A549 (cell line): ENCODE measurements at regions not wholly inside any gene's neighbourhood (a gene's known extent, or its start where the extent isn't known, plus 50 kb on each side); places are given as distances from the start of the nearest gene placed in this dataset.

Source experiments
- ATAC-seq, 2 experiments: fragments of 200-7000 bp in 1 of 2; fragments of >200 bp in 1 of 2; cut with Nextera tagmentation in 1 of 2; cut with Tn5 transposase in 1 of 2; 3 replicates each; pipeline versions ENCODE4 v1.8.0 to v1.9.1; 2018 to 2020; ENCODE audit warnings: mild to moderate bottlenecking in 1 of 2, moderate library complexity in 1 of 2
- CTCF ChIA-PET: fragments of 300-600 bp; sonication (Branson Sonifier 250); formaldehyde crosslinking; extraction: SDS; loops from one replicate; lab custom pipeline; 2021; ENCODE audit warnings: antibody characterized with exemption, inconsistent platforms; lab: Yijun Ruan, JAX
- POLR2A ChIA-PET: fragments of 350-600 bp; formaldehyde crosslinking; extraction: SDS; loops from one replicate; lab custom pipeline; 2021; ENCODE audit warnings: antibody characterized with exemption, inconsistent platforms; lab: Yijun Ruan, JAX
- DNase-seq, 2 experiments: peaks; one replicate each; pipeline versions ENCODE4 v3.0.0 to v3.0.0-alpha.2; 2011 to 2016; ENCODE audit warnings: low read depth in 1 of 2, low spot score in 1 of 2
- FAIRE-seq: peaks from 2 replicates; lab custom pipeline; 2011; peaks lifted over from hg19 to GRCh38; lab: Jason Lieb, UNC
- H3K27ac ChIP-seq, 2 experiments: fragments of >200 bp; sonication (Bioruptor Twin); formaldehyde crosslinking; 3 replicates each; pipeline ENCODE4 v1.5.1; 2016 to 2017
- H3K4me1 ChIP-seq: fragments of >200 bp; sonication (Bioruptor Twin); formaldehyde crosslinking; 3 replicates; pipeline ENCODE4 v1.6.1; 2016
- H3K4me2 ChIP-seq: fragments of >200 bp; sonication (Bioruptor Twin); formaldehyde crosslinking; 3 replicates; pipeline ENCODE4 v1.6.1; 2016
- H3K4me3 ChIP-seq: fragments of >200 bp; sonication (Bioruptor Twin); formaldehyde crosslinking; 3 replicates; pipeline ENCODE4 v1.5.1; 2016
- H3K9me3 ChIP-seq: fragments of >200 bp; sonication (Bioruptor Twin); formaldehyde crosslinking; 3 replicates; pipeline ENCODE4 v1.6.1; 2016
- CHD2 ChIP-seq: fragments of 150-350 bp; IDR thresholded peaks from 2 replicates; pipeline ENCODE4 v1.6.1; 2014; ENCODE audit warnings: low read length; ENCODE audit not compliant: partially characterized antibody
- CHD4 ChIP-seq: fragments of 200-600 bp; sonication (generic); IDR thresholded peaks from 2 replicates; pipeline ENCODE4 v1.6.1; 2016; ENCODE audit warnings: antibody characterized with exemption, mild to moderate bottlenecking, borderline replicate concordance
- EHF ChIP-seq: fragments of 250-450 bp; sonication (Bioruptor Pico); IDR thresholded peaks from 2 replicates; pipeline ENCODE4 v1.5.0; 2020; ENCODE audit warnings: mild to moderate bottlenecking
- EHMT2 ChIP-seq: fragments of 200-600 bp; sonication (generic); IDR thresholded peaks from 2 replicates; pipeline ENCODE4 v1.6.1; 2016; ENCODE audit warnings: antibody characterized with exemption, low read depth, mild to moderate bottlenecking, moderate library complexity
- EP300 ChIP-seq, 2 experiments: fragments of >200 bp; sonication (Bioruptor Twin); formaldehyde crosslinking; IDR thresholded peaks; 2 replicates in 1 of 2; 3 replicates in 1 of 2; pipeline ENCODE4 v1.6.1; 2016 to 2017
- ESRRA ChIP-seq: fragments of 150-350 bp; IDR thresholded peaks from 2 replicates; pipeline ENCODE4 v1.6.1; 2014; ENCODE audit warnings: mild to moderate bottlenecking, low read length, borderline replicate concordance
- FOXS1 ChIP-seq: fragments of 250-450 bp; sonication (Bioruptor Pico); IDR thresholded peaks from 2 replicates; pipeline ENCODE4 v1.5.0; 2020; ENCODE audit warnings: mild to moderate bottlenecking, moderate library complexity
- GATA3 ChIP-seq: IDR thresholded peaks from 2 replicates; pipeline ENCODE4 v1.6.1; 2012; ENCODE audit warnings: borderline replicate concordance
- HEYL ChIP-seq: fragments of 250-450 bp; sonication (Bioruptor Pico); IDR thresholded peaks from 2 replicates; pipeline ENCODE4 v1.8.0; 2021; ENCODE audit warnings: mild to moderate bottlenecking, moderate library complexity
- HOXA7 ChIP-seq: fragments of 250-450 bp; sonication (Bioruptor Pico); IDR thresholded peaks from 2 replicates; pipeline ENCODE4 v1.5.0; 2020; ENCODE audit warnings: mild to moderate bottlenecking, moderate library complexity
- HOXB13 ChIP-seq: fragments of 250-450 bp; sonication (Bioruptor Pico); IDR thresholded peaks from 2 replicates; pipeline ENCODE4 v1.5.0; 2020; ENCODE audit warnings: low read depth, mild to moderate bottlenecking, moderate library complexity
- JUN ChIP-seq, 2 experiments: fragments of >200 bp; sonication (Bioruptor Twin); formaldehyde crosslinking; IDR thresholded peaks; 2 replicates in 1 of 2; 3 replicates in 1 of 2; pipeline ENCODE4 v1.6.1; 2016 to 2017
- JUNB ChIP-seq: fragments of >200 bp; sonication (Bioruptor Twin); formaldehyde crosslinking; IDR thresholded peaks from 2 replicates; pipeline ENCODE4 v1.6.1; 2016
- KDM5A ChIP-seq: fragments of 200-600 bp; sonication (generic); IDR thresholded peaks from 2 replicates; pipeline ENCODE4 v1.6.1; 2016; ENCODE audit warnings: antibody characterized with exemption, mild to moderate bottlenecking
- MAFK ChIP-seq: fragments of 450-650 bp; IDR thresholded peaks from 2 replicates; pipeline ENCODE4 v1.6.1; 2014; ENCODE audit not compliant: partially characterized antibody
- MAZ ChIP-seq: fragments of 150-350 bp; IDR thresholded peaks from 2 replicates; pipeline ENCODE4 v1.6.1; 2014; ENCODE audit warnings: antibody characterized with exemption, low read depth, low read length, borderline replicate concordance
- MYC ChIP-seq: IDR thresholded peaks from 2 replicates; pipeline ENCODE4 v1.6.1; 2012; ENCODE audit warnings: mild to moderate bottlenecking, inconsistent platforms, low read length, improper control_type of control experiment, borderline replicate concordance
- NPAS2 ChIP-seq: fragments of 250-450 bp; sonication (Bioruptor Pico); IDR thresholded peaks from 2 replicates; pipeline ENCODE4 v1.8.0; 2022; ENCODE audit warnings: mild to moderate bottlenecking, moderate library complexity, borderline replicate concordance
- PHF8 ChIP-seq: fragments of 200-600 bp; sonication (generic); IDR thresholded peaks from 2 replicates; pipeline ENCODE4 v1.6.1; 2016; ENCODE audit warnings: low read depth, mild to moderate bottlenecking, antibody characterized with exemption, moderate library complexity, borderline replicate concordance
- POLR2AphosphoS2 ChIP-seq: conservative IDR thresholded peaks from 2 replicates; pipeline ENCODE4 v1.6.1; 2012; ENCODE audit warnings: low read length, improper control_type of control experiment, inconsistent platforms
- RARB ChIP-seq: fragments of 250-450 bp; sonication (Bioruptor Pico); IDR thresholded peaks from 2 replicates; pipeline ENCODE4 v1.8.0; 2021; ENCODE audit warnings: mild to moderate bottlenecking, moderate library complexity
- RCOR1 ChIP-seq: fragments of 150-350 bp; IDR thresholded peaks from 2 replicates; pipeline ENCODE4 v1.6.1; 2014; ENCODE audit warnings: antibody characterized with exemption, low read length, low read depth
- RNF2 ChIP-seq: fragments of 200-600 bp; sonication (generic); IDR thresholded peaks from 2 replicates; pipeline ENCODE4 v1.6.1; 2016; ENCODE audit warnings: low read depth, mild to moderate bottlenecking, antibody characterized with exemption, moderate library complexity, borderline replicate concordance
- SREBF2 ChIP-seq: fragments of 450-650 bp; IDR thresholded peaks from 2 replicates; pipeline ENCODE4 v1.6.1; 2014; ENCODE audit warnings: mild to moderate bottlenecking, moderate library complexity
- TFCP2L1 ChIP-seq: fragments of 250-450 bp; sonication (Bioruptor Pico); IDR thresholded peaks from 2 replicates; pipeline ENCODE4 v1.5.0; 2021; ENCODE audit warnings: mild to moderate bottlenecking
- ZC3H11A ChIP-seq: fragments of 450-650 bp; IDR thresholded peaks from 2 replicates; pipeline ENCODE4 v1.6.1; 2014; ENCODE audit warnings: antibody characterized with exemption, mild to moderate bottlenecking
- ZNF302 ChIP-seq: fragments of 250-450 bp; sonication (Bioruptor Pico); IDR thresholded peaks from 2 replicates; pipeline ENCODE4 v1.9.0; 2021; ENCODE audit warnings: inconsistent platforms, mild to moderate bottlenecking, moderate library complexity
- ZSCAN20 ChIP-seq: fragments of 250-450 bp; sonication (Bioruptor Pico); IDR thresholded peaks from 2 replicates; pipeline ENCODE4 v1.8.0; 2022; ENCODE audit warnings: mild to moderate bottlenecking, moderate library complexity
- WGBS: methylation state at CpG from one replicate; pipeline ENCODE4 v1.1.6; 2017; ENCODE audit errors: missing lambda C conversion rate; 5-methylcytosine and 5-hydroxymethylcytosine counted together
- TF ChIP-seq, protein P1 (sequence below): IDR thresholded peaks from 2 replicates; pipeline ENCODE4 v1.6.1; 2012; ENCODE audit warnings: low read depth, borderline replicate concordance
- TF ChIP-seq, protein P2 (sequence below): fragments of 200-600 bp; sonication (generic); IDR thresholded peaks from 2 replicates; pipeline ENCODE4 v1.6.1; 2016; ENCODE audit warnings: antibody characterized with exemption, mild to moderate bottlenecking, moderate library complexity
- TF ChIP-seq, protein P3 (sequence below): IDR thresholded peaks from 2 replicates; pipeline ENCODE4 v1.6.1; 2012

DNA sequence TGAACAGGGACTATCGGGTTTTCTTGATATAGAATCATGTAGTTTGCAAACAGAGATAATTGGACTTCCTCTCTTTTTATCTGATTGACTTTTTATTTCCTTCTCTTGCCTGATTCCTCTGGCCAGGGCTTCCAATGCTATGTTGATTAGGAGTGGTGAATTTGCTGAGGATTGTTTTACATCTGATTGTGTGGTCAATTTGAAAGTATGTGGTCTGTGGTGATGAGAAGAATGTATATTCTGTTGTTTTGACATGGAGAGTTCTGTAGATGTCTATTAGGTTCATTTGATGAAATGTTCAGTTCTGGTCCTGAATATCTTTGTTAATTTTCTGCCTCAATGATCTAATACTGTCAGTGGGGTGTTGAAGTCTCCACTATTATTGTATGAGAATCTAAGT is 713.2 kb upstream of the CCDC179 start:
- Histone ChIP-seq H3K9me3 (no peaks in the 10 kb centered on the region), H3K4me2 (no peak overlapping the region), H3K4me1 (no peaks in the 10 kb centered on the region), H3K4me3 (no peak overlapping the region), H3K27ac (no peak overlapping the region)
- ATAC-seq (no peak), DNase-seq (no peak), FAIRE-seq (no peak)
- ChIA-PET POLR2A (no interaction called here), CTCF (no interaction called here)
- TF ChIP-seq RCOR1 (no peak), NPAS2 (CRISPR knock-in tag) (no peak), JUN (IDR thresholded peaks at IDR 0.05) (no peak), HOXA7 (CRISPR knock-in tag) (no peak), POLR2AphosphoS2 (no peak), HEYL (CRISPR knock-in tag) (no peak), FOXS1 (CRISPR knock-in tag) (no peak), SREBF2 (no peak), JUNB (no peak), CHD2 (no peak), EP300 (IDR thresholded peaks at IDR 0.05) (no peak), ZC3H11A (no peak), ZSCAN20 (CRISPR knock-in tag) (no peak), MAZ (no peak), PHF8 (no peak)
- TF ChIP-seq, protein P1, sequence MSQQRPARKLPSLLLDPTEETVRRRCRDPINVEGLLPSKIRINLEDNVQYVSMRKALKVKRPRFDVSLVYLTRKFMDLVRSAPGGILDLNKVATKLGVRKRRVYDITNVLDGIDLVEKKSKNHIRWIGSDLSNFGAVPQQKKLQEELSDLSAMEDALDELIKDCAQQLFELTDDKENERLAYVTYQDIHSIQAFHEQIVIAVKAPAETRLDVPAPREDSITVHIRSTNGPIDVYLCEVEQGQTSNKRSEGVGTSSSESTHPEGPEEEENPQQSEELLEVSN: no peak
- 17% methylated on average over 1 of the region's 1 CpG for WGBS

DNA sequence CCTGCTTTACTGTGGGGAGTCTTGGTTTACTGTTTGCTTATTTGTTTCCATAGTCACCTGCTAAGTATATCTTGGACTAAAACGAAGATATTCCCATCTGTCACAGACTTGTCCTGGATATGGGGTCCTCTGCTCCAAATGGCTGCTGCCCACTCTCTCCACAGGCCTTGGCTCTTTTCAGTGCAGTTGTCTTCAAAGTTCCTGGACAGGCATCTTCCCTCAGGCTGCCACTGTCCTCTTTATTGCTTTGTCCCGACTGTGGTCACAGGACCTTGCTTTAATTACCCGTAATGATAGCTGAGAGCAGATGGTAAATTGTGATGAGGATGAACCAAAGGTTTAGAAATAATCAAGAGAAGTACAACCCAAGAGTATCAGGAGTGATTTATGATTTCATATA is 713.9 kb upstream of the CCDC179 start:
- Histone ChIP-seq H3K4me2 (no peak overlapping the region), H3K27ac (no peak overlapping the region), H3K9me3 (no peaks in the 10 kb centered on the region), H3K4me3 (no peak overlapping the region), H3K4me1 (no peaks in the 10 kb centered on the region)
- ATAC-seq (no peak), DNase-seq (no peak), FAIRE-seq (no peak)
- POLR2A ChIA-PET: no interaction called here
- CTCF ChIA-PET: no interaction called here
- TF ChIP-seq EHMT2 (no peak), GATA3 (no peak), POLR2AphosphoS2 (no peak), SREBF2 (no peak), RNF2 (no peak), EHF (CRISPR knock-in tag) (no peak), CHD4 (no peak), KDM5A (no peak), JUNB (no peak)
- TF ChIP-seq, protein P2, sequence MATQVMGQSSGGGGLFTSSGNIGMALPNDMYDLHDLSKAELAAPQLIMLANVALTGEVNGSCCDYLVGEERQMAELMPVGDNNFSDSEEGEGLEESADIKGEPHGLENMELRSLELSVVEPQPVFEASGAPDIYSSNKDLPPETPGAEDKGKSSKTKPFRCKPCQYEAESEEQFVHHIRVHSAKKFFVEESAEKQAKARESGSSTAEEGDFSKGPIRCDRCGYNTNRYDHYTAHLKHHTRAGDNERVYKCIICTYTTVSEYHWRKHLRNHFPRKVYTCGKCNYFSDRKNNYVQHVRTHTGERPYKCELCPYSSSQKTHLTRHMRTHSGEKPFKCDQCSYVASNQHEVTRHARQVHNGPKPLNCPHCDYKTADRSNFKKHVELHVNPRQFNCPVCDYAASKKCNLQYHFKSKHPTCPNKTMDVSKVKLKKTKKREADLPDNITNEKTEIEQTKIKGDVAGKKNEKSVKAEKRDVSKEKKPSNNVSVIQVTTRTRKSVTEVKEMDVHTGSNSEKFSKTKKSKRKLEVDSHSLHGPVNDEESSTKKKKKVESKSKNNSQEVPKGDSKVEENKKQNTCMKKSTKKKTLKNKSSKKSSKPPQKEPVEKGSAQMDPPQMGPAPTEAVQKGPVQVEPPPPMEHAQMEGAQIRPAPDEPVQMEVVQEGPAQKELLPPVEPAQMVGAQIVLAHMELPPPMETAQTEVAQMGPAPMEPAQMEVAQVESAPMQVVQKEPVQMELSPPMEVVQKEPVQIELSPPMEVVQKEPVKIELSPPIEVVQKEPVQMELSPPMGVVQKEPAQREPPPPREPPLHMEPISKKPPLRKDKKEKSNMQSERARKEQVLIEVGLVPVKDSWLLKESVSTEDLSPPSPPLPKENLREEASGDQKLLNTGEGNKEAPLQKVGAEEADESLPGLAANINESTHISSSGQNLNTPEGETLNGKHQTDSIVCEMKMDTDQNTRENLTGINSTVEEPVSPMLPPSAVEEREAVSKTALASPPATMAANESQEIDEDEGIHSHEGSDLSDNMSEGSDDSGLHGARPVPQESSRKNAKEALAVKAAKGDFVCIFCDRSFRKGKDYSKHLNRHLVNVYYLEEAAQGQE: no peak
- 22% methylated on average over 3 of the region's 3 CpGs for WGBS

DNA sequence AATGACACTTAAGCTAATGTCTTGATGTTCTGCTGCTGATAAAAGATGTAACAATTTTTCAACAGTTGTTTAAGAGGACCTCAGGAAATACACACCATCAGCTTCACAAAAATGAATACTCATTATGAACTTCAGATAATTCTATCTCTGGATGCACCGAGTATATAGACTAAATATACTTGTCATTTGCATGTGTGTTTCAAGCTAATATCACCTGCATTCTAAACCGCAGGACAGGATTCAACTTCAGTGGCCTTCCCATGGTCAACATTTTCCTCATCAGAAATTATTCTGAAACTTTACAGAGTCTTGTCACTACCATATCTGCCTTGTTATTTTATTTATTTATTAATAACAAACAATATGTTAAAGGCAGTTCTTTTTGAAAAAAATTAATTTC is 717.0 kb upstream of the CCDC179 start:
- ChIA-PET CTCF (no interaction called here), POLR2A (no interaction called here)
- FAIRE-seq: no peak
- ATAC-seq: no peak
- no peak overlapping the region for H3K27ac ChIP-seq
- 40% methylated on average over 2 of the region's 2 CpGs for WGBS
- no peak for DNase-seq
- no peak overlapping the region for H3K4me2 ChIP-seq
- no peaks in the 10 kb centered on the region for H3K9me3 ChIP-seq
- no peaks in the 10 kb centered on the region for H3K4me1 ChIP-seq
- H3K4me3 ChIP-seq: no peak overlapping the region
- TF ChIP-seq ESRRA (no peak), MYC (no peak), EP300 (IDR thresholded peaks at IDR 0.05) (no peak), TFCP2L1 (CRISPR knock-in tag) (no peak), RARB (CRISPR knock-in tag) (no peak), MAFK (no peak), ZNF302 (CRISPR knock-in tag) (no peak), HOXB13 (CRISPR knock-in tag) (no peak), JUNB (no peak), EHMT2 (no peak), POLR2AphosphoS2 (no peak), CHD2 (no peak), RCOR1 (no peak)
- TF ChIP-seq, protein P1: no peak
- TF ChIP-seq, protein P3, sequence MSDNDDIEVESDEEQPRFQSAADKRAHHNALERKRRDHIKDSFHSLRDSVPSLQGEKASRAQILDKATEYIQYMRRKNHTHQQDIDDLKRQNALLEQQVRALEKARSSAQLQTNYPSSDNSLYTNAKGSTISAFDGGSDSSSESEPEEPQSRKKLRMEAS: no peak
